H9 (cell line): ENCODE measurements at regions not wholly inside any gene's neighbourhood (a gene's known extent, or its start where the extent isn't known, plus 50 kb on each side); places are given as distances from the start of the nearest gene placed in this dataset.

Source experiments
- DNase-seq: peaks from one replicate; pipeline ENCODE4 v3.0.0-alpha.2; 2017
- H2AFZ ChIP-seq: one replicate; pipeline ENCODE4 v1.6.1; 2013; ENCODE audit warnings: mild to moderate bottlenecking, low read length, control low read depth, moderate library complexity
- H2AK5ac ChIP-seq: 2 replicates; pipeline ENCODE4 v1.6.1; 2013; ENCODE audit warnings: low read length, control low read depth, mixed read lengths; ENCODE audit not compliant: insufficient read length
- H2BK120ac ChIP-seq: one replicate; pipeline ENCODE4 v1.6.1; 2013; ENCODE audit warnings: low read depth, mild to moderate bottlenecking, low read length, control low read depth, inconsistent platforms; ENCODE audit not compliant: poor library complexity, severe bottlenecking
- H2BK12ac ChIP-seq: 2 replicates; pipeline ENCODE4 v1.6.1; 2013; ENCODE audit warnings: low read length, control low read depth, mixed read lengths, low read depth; ENCODE audit not compliant: insufficient read length
- H2BK15ac ChIP-seq: 2 replicates; pipeline ENCODE4 v1.6.1; 2013; ENCODE audit warnings: low read depth, low read length, control low read depth
- H2BK20ac ChIP-seq: one replicate; pipeline ENCODE4 v1.6.1; 2013; ENCODE audit warnings: low read depth, mild to moderate bottlenecking, low read length, control low read depth, inconsistent platforms; ENCODE audit not compliant: poor library complexity, severe bottlenecking
- H2BK5ac ChIP-seq: 2 replicates; pipeline ENCODE4 v1.6.1; 2013; ENCODE audit warnings: low read length, control low read depth, mixed read lengths; ENCODE audit not compliant: insufficient read length
- H3K14ac ChIP-seq: 2 replicates; pipeline ENCODE4 v1.6.1; 2013; ENCODE audit warnings: low read length, control low read depth; ENCODE audit not compliant: insufficient read depth
- H3K18ac ChIP-seq: 2 replicates; pipeline ENCODE4 v1.6.1; 2013; ENCODE audit warnings: low read depth, mild to moderate bottlenecking, mixed read lengths, low read length, control low read depth; ENCODE audit not compliant: insufficient read length
- H3K23ac ChIP-seq: 2 replicates; pipeline ENCODE4 v1.6.1; 2013; ENCODE audit warnings: low read length, control low read depth, mixed read lengths, low read depth; ENCODE audit not compliant: insufficient read length
- H3K23me2 ChIP-seq: 2 replicates; pipeline ENCODE4 v1.6.1; 2013; ENCODE audit warnings: low read depth, mild to moderate bottlenecking, mixed read lengths, low read length, control low read depth; ENCODE audit not compliant: insufficient read length, poor library complexity, severe bottlenecking
- H3K27ac ChIP-seq: 2 replicates; pipeline ENCODE4 v1.5.1; 2013; ENCODE audit warnings: low read length, control low read depth, mixed read lengths, low read depth; ENCODE audit not compliant: insufficient read length
- H3K27me3 ChIP-seq: 2 replicates; pipeline ENCODE4 v1.6.1; 2013; ENCODE audit warnings: low read length, control low read depth, inconsistent platforms; ENCODE audit not compliant: insufficient read depth
- H3K4ac ChIP-seq: 2 replicates; pipeline ENCODE4 v1.6.1; 2013; ENCODE audit warnings: low read depth, mild to moderate bottlenecking, control low read depth, inconsistent platforms, low read length, moderate library complexity
- H3K4me1 ChIP-seq: 2 replicates; pipeline ENCODE4 v1.6.1; 2013; ENCODE audit warnings: low read length, control low read depth, inconsistent platforms; ENCODE audit not compliant: insufficient read depth
- H3K4me2 ChIP-seq: 2 replicates; pipeline ENCODE4 v1.6.1; 2013; ENCODE audit warnings: low read length, control low read depth, mixed read lengths; ENCODE audit not compliant: insufficient read length, insufficient read depth
- H3K56ac ChIP-seq: 2 replicates; pipeline ENCODE4 v1.6.1; 2013; ENCODE audit warnings: low read depth, mild to moderate bottlenecking, mixed read lengths, low read length, control low read depth; ENCODE audit not compliant: insufficient read length
- H3K79me1 ChIP-seq: 2 replicates; pipeline ENCODE4 v1.6.1; 2013; ENCODE audit warnings: low read depth, mild to moderate bottlenecking, moderate library complexity, low read length, control low read depth, inconsistent platforms; ENCODE audit not compliant: insufficient read depth, poor library complexity, severe bottlenecking
- H3K79me2 ChIP-seq: 2 replicates; pipeline ENCODE4 v1.6.1; 2013; ENCODE audit warnings: low read length, control low read depth, inconsistent platforms; ENCODE audit not compliant: insufficient read depth
- H3K9ac ChIP-seq: 2 replicates; pipeline ENCODE4 v1.6.1; 2013; ENCODE audit warnings: low read length, control low read depth, mixed read lengths; ENCODE audit not compliant: insufficient read length; ENCODE audit errors: extremely low read depth
- H3K9me3 ChIP-seq: one replicate; pipeline ENCODE4 v1.6.1; 2013; ENCODE audit warnings: low read depth, low read length, inconsistent platforms; ENCODE audit not compliant: control insufficient read depth
- H3T11ph ChIP-seq: one replicate; pipeline ENCODE4 v1.6.1; 2013; ENCODE audit warnings: mild to moderate bottlenecking, low read length, control low read depth, inconsistent platforms
- H4K20me1 ChIP-seq: one replicate; pipeline ENCODE4 v1.6.1; 2013; ENCODE audit not compliant: control insufficient read depth, insufficient read length, insufficient read depth
- H4K5ac ChIP-seq: 2 replicates; pipeline ENCODE4 v1.6.1; 2013; ENCODE audit warnings: low read depth, mild to moderate bottlenecking, mixed read lengths, low read length, control low read depth; ENCODE audit not compliant: insufficient read length
- H4K8ac ChIP-seq: replicated peaks from 2 replicates; pipeline ENCODE4 v1.6.1; 2013; ENCODE audit warnings: low read length, control low read depth, mixed read lengths, low read depth; ENCODE audit not compliant: insufficient read length
- H4K91ac ChIP-seq: 2 replicates; pipeline ENCODE4 v1.6.1; 2013; ENCODE audit warnings: low read depth, mild to moderate bottlenecking, moderate library complexity, mixed read lengths, low read length, control low read depth; ENCODE audit not compliant: insufficient read length
- H3K27ac Mint-ChIP-seq, 3 experiments: 2 replicates in 2 of 3; 3 replicates in 1 of 3; pipeline ENCODE4 v1.8.0; 2020 to 2021; ENCODE audit warnings: mixed read lengths in 3 of 3, mild to moderate bottlenecking in 1 of 3, moderate library complexity in 1 of 3
- H3K27me3 Mint-ChIP-seq: 2 replicates; pipeline ENCODE4 v1.8.0; 2021; ENCODE audit warnings: low read depth, mild to moderate bottlenecking, moderate library complexity, mixed read lengths
- H3K36me3 Mint-ChIP-seq, 3 experiments: 2 replicates in 2 of 3; 3 replicates in 1 of 3; pipeline ENCODE4 v1.8.0; 2020 to 2021; ENCODE audit warnings: low read depth in 3 of 3, mixed read lengths in 3 of 3; ENCODE audit not compliant: insufficient read depth in 1 of 3
- H3K4me1 Mint-ChIP-seq, 2 experiments: 2 replicates each; pipeline ENCODE4 v1.8.0; 2020; ENCODE audit warnings: mixed read lengths in 2 of 2
- H3K4me3 Mint-ChIP-seq, 2 experiments: 2 replicates in 1 of 2; 3 replicates in 1 of 2; pipeline ENCODE4 v1.8.0; 2020 to 2021; ENCODE audit warnings: mild to moderate bottlenecking in 2 of 2, mixed read lengths in 2 of 2, moderate library complexity in 1 of 2
- H3K9me3 Mint-ChIP-seq, 2 experiments: 2 replicates in 1 of 2; 3 replicates in 1 of 2; pipeline ENCODE4 v1.8.0; 2020; ENCODE audit warnings: mild to moderate bottlenecking in 2 of 2, mixed read lengths in 2 of 2, moderate library complexity in 1 of 2
- CTCF ChIP-seq: fragments of 200-600 bp; sonication (generic); conservative IDR thresholded peaks from 3 replicates; pipeline ENCODE4 v1.8.0; 2021; ENCODE audit warnings: antibody characterized with exemption, mild to moderate bottlenecking
- WGBS: extraction: QIAGEN DNeasy Blood & Tissue Kit; methylation state at CpG from one replicate; pipeline ENCODE4 v1.1.7; 2013; ENCODE audit warnings: missing lambda C conversion rate, low lambda C conversion rate, mixed read lengths; ENCODE audit not compliant: insufficient read length; ENCODE audit errors: extremely low coverage; 5-methylcytosine and 5-hydroxymethylcytosine counted together

GRCh38 chr3:177979703-177980102 lies 556.5 kb upstream of the KCNMB2 start:
- H2AFZ ChIP-seq = no peak overlapping the region
- H3K9ac ChIP-seq = no peak overlapping the region
- no peak overlapping the region for H3K56ac ChIP-seq
- no peak overlapping the region for H3K4me2 ChIP-seq
- Mint-ChIP-seq H3K36me3 (no peaks in the 10 kb centered on the region), H3K27ac (no peak overlapping the region), H3K4me3 (no peak overlapping the region), H3K27me3 (no peaks in the 10 kb centered on the region), H3K4me1 (no peaks in the 10 kb centered on the region), H3K9me3 (no peaks in the 10 kb centered on the region)
- no peak overlapping the region for H4K5ac ChIP-seq
- H3K27me3 ChIP-seq = no peaks in the 10 kb centered on the region
- no peak for DNase-seq
- H4K8ac ChIP-seq = no peak overlapping the region
- no peak overlapping the region for H3T11ph ChIP-seq
- H2BK12ac ChIP-seq = no peak overlapping the region
- H2BK15ac ChIP-seq = no peak overlapping the region
- H3K79me2 ChIP-seq = no peaks in the 10 kb centered on the region
- no peak overlapping the region for H2BK5ac ChIP-seq
- H4K20me1 ChIP-seq = no peaks in the 10 kb centered on the region
- H3K79me1 ChIP-seq = no peaks in the 10 kb centered on the region
- H2AK5ac ChIP-seq = no peak overlapping the region
- H4K91ac ChIP-seq = no peak overlapping the region
- H2BK20ac ChIP-seq = no peak overlapping the region
- no peak overlapping the region for H2BK120ac ChIP-seq
- no peaks in the 10 kb centered on the region for H3K23me2 ChIP-seq
- H3K14ac ChIP-seq = no peak overlapping the region
- H3K9me3 ChIP-seq = no peaks in the 10 kb centered on the region
- no peak overlapping the region for H3K18ac ChIP-seq
- no peak overlapping the region for H3K4ac ChIP-seq
- no peaks in the 10 kb centered on the region for H3K4me1 ChIP-seq
- H3K27ac ChIP-seq = no peak overlapping the region
- H3K23ac ChIP-seq = no peak overlapping the region
- TF ChIP-seq CTCF = no peak
- no CpG with 5 or more reads among the region's 1 CpG for WGBS
